ENCODE measurements at regions not wholly inside any gene's neighbourhood (a gene's known extent, or its start where the extent isn't known, plus 50 kb on each side); places are given as distances from the start of the nearest gene placed in this dataset.
"Not testable (repeated sequence)": the region's sequence is repeated elsewhere in the genome, so short reads cannot be mapped to it uniquely, and the experiment has no call there.

DNA sequence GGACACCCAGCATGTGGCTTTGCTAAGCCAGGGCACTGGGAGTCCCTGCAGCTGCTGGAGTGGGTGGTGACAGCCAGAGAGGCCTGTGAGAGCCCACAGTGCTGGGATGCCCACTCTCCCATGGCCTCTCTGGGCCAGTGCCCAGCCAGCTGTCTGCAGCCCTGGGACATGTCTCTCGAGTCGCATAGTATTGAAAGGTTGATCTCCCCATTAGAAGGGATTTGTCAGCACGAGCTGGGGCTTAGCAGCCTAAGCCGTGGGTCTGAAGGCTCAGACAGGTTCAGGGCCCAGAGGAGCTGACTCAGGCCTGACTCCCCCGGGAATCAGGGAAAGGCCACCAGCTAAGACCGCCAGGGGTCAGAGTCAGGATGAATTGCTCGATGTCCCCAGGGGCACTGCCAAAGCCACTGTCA lies 53.5 kb downstream of the FOXD2 start:
- no peak for DNase-seq

DNA sequence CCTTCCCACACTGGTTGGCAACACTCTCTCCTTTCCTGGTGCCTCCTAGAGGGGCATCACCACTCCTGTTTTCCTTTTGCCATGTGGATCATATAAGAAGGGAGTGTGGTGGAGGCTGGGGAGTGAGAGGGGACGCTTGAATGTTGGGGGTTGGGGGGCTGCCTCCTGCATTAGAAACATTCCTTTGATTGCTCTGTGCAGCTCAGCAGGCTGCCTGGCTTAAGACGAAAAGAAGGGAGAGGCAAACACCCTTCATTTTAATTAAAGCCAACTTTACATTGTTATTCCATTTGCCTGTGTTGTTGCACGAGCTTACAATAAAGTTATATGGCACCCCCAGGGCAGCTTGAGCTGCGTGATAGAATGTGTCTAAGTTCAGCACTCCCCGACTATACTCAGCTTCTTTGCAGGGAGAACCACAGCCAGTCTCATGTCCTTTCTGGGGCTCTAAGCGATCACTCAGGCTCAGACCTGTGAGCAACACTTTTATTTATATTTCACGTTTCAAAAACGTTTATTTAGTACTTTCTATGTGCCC lies 57.4 kb downstream of the FOXD2 start:
- DNase-seq = no peak

DNA sequence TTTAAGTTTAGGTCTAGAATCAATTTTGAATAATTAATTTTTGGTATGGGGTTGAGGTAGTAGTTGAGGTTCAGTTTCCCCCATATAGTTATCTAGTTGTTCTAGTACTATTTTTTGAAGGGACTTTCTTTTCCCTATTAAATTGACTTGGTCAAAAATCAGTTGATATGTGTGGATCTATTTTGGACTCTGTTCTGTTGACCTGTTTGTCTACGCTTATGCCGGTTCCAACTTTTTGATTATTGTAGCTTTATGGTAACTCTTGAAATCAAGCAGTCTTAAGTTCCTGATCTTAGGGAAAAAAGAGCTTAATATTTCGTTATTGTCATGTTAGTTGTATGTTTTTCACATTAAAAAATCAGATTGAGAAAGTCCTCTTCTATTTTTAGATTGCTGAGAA lies 60.7 kb downstream of the FOXD2 start:
- no peak for DNase-seq

DNA sequence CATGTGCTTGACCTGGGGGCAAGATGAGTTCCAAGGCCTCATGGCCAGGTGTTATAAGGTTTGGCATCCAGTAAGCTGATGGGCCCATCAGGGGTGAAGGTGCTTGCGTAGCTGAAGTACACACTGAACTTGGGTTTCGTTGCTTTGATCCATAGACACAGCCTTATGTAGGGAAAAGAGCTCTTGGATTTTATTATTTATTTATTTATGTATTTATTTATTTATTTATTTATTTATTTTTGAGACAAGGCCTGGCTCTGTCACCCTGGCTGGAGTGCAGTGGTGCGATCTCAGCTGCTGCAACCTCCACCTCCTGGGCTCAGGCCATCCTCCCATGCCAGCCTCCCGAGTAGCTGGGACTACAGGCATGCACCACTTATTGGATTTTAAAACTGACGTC lies 63.2 kb downstream of the FOXD2 start:
- no peak for DNase-seq

DNA sequence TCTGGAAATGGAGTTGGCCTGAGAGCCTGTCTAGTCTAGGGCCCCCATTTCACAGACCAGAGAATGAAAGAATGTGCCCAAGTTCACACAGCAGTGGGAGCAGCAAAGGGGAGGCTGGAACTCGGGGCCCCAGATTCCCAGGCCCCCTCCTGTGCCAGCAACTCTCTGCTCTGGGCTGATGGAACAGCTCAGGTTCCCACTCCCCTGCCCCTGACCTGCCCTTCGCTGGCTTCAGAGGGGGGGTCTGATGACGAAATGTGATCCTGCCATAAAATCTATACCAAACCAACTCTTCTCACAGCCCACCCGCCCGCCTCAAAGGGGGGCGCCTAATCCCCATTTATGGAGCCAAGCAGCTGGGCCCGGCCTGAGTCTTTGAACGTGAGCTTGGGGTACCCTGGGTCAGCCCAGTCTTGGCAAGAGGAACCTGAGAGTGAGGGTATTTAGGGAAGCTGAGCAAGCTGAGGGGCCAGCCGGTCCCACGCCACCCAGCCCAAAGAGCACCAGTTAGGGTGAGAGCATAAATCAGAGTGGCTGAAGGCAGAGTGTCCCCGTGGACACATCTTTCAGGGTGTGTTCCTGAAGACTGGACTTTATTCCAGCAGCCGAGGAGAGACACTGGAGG lies 65.0 kb downstream of the FOXD2 start:
- DNase-seq = no peak

DNA sequence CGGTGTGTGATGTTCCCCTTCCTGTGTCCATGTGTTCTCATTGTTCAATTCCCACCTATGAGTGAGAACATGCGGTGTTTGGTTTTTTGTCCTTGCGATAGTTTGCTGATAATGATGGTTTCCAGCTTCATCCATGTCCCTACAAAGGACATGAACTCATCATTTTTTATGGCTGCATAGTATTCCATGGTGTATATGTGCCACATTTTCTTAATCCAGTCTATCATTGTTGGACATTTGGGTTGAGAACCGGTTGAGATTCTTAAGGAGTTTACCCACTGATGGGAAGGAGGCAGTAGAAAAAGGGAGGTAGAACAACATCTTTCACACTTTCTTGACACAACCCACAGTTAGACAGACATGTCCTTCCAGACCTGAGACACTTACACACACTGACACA lies 67.0 kb downstream of the FOXD2 start:
- not testable (repeated sequence) for DNase-seq

DNA sequence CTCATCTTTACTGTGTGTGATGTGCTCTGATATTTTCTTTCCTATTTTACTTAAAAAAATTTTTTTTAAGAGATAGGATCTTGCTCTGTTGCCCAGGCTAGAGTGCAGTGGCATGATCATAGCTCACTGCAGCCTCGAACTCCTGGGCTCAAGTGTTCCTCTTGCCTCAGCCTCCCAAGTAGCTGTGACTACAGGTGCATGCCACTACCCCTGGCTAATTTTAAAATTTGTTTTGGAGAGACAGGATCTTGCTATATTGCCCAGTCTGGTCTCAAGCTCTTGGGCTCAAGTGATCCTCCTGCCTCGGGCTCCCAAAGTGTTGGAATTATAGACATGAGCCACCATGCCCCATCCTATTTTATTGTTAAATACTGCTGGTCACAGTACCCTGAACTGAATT lies 67.4 kb downstream of the FOXD2 start:
- no peak for DNase-seq

DNA sequence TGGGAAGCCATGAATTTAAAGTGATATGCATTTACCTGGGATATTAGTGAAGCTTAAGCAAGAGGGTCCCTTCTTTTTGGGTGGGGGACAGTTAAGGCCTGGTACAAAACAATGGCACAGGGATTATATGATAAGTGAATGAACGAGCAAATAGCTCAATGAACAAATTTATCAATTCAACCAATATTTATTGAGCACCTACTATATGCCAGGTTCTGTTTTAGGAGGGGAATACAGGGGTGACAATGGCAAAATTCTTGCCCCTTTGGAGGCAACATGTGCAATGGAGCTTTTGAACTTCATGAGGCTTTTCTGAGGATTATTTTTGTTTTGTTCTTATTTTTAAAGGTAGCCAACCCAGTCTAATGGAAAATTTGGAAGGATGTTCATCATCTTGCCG lies 68.2 kb downstream of the FOXD2 start:
- no peak for DNase-seq

DNA sequence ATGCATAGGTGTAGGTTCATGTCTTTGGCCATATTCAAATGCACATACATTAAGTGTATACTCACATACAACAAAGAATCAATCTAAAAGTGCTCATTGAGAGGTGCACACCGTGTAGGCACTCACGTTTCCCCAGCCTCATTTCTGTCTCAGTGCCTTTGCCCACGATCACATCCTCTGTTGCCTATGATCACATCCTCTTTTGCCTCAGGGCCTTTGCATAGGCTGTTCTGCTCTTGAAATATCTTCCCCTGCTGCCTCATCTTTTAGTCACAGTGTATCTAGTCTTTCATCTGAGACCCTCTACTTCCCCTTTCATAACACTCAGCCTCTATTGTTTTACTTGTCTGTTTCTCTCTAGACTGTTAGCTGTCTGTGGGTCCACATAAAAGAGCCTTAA lies 69.3 kb downstream of the FOXD2 start:
- DNase-seq = no peak

DNA sequence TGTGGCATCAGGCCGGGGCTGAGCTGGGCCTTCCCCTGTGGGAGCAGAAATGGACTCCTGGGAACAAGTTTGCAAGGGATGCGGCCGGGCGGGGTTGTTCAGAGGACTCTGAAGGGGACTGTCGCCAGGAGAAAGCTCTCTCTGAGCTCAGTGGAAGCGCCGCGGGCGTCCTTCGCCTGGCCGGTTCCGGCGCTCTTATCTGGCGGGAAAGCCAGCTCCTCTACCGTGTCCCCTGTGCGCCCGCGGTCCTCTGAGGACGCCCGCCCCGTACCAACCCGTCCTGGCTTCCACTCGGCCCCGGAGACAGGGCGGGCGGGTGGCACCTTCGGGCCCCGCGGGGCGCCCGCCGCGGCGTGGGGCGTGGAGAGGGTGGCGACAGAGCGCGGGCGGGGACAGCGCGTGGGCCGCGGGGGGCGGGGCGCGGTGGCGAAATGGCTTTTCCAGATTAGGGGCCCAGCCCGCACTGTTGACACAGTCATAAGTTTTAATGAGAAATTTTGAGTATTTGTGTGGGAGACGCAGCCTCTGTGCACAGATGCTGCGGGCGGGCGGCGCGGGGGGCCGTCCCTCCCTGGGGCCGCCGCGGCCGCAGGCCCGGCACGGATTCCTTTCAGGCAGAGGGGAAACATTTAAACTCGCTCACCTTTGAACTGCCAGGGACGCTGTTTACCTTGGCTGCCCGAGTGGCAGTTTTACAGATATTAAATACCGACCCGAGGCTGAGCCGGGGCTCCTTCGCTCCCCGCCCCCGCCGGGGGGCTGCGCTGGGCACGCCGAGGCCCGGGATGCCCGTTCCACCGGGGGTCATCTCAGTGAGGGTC lies 70.2 kb downstream of the FOXD2 start:
- no peak for DNase-seq

DNA sequence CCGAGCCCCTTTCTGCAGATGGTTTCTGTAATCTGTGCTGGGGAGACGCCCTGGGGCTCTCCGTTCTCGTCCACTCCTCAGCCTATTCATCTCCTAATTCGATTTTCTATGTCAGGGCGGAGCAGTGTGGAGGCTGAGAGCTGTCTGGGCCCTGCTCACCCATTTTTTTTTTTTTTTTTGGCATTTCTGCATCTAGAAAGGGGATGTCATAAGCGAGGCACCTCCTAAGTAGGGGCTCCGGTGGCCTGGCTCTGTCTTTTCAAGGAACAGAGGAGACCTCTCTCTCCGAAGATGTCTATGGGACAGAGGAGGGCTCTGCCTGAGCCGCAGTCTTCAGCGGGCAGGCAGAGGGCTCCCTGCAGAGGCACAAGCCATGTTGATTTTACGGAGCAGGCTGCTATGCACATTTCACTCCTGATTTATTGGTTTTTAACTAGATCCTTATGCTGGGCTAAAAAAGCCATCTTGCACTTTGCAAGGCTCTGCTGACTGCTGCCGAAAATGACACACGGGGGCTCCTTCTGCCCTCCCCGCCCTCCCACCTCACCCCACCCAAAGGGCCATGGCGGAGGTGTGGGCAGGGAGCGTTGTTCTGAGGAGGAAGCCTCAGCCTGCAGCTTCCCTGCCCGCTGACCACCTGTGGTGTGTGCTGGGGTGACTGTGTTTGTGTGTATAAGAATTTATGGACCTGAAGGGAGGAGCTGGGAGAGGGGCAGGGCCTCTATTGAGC lies 71.0 kb downstream of the FOXD2 start:
- no peak for DNase-seq

DNA sequence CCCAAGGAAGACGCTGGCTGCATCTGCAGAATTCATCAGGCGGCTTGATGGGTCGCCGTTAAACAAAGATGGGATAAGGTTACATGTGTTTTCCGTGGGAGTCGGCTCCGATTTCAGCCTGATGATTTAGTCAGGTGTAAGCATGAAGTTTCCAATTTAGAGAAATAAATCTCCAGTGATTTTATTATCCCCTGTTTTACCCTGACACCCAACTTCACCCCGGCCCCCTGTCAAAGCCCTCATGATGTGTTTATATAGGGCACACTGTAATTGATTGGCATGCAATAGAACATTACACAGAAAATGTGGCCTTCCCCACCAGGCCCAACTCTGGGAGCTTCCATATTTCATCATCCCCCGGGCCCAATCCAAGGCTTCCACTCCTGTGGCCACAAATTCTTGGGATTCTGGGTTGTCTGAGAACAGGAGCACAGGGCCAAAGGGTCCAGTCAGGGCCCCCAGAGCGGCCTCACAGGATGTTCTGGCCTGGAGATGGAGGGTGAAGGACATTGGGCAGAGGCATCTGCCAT lies 72.5 kb downstream of the FOXD2 start:
- DNase-seq = no peak

DNA sequence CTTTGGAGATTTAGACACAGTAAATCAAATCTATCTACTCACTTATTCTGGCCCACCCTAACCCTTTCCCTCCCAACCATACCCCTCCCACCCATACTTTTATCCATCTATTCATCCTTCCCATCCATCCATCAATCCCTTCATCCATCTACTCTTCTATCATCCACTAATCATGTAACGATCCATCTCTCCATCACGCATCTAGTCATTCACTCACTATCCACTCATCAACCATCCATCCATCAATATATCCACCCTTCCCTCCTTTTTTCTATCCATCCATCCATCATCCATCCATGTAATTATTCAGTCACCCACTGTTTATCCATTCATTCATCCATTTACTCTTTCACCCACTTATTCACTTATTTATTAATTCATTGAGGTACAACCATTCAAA lies 74.0 kb downstream of the FOXD2 start:
- DNase-seq = no peak

DNA sequence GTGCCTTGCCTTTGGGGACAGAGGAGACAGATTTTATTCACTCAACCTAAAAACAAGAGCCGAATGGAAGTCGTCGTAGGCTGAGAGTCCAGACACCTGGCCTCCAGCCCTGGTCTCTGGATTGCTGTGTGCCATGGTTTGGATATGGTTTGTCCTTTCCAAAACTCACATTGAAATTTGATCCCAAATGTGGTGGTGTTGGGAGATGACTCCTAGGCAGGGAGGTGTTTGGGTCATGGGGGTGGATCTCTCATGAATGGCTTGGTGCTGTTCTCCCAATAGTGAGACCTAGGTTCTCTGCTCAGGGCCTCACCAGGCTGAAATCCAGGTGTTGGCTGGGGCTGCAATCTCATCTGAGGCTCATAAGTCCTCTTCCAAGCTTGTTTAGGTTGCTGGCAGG lies 75.5 kb downstream of the FOXD2 start:
- DNase-seq = no peak

DNA sequence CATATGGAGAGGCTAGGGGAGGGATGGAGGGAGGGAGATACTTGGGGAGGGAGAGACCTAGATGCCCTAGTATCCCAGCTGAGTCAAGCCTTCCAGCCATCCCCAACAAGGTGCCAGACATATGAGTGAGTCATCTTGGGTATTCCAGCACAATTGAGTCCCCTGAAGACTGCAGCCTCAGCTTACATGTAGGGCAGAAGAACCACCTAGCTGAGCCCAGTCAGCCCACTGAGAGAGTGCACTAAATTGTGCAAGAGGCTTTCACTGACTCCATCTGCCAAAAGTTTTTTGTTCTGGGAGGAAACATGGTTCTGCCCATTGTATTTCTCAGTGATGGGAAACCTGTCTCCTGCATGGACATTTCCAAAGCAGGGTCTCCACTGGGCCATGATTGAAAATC lies 76.4 kb downstream of the FOXD2 start:
- DNase-seq = no peak

DNA sequence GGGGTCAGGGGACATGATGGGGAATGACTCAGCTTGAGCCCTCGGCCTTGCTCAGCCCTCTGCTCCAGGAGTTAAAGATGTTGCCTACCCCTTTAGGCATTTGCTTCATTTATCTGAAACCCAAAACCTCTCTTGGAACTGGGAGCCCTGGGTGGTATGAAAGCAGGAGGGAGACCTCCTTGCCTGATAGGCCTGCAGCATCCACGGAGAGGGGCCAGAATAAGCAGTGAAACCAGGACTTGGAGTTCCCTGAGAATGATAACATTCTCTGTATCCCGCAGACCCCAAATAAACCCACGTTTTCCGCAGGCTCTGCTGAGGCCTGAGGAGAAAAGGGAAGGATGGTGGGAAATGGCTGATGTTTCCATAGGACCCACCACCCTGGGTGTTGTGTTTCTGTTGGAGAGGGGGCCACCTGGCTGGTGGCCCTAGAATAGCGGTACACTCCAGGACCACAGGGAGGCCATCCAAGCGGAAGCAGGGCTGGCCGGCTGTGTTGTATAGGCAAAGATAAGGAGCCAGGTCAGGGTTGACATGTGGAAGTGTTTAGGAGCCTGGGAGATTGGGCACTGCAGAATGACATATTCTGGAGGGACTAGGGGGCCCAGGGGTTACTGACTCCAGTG lies 77.4 kb downstream of the FOXD2 start:
- no peak for DNase-seq

DNA sequence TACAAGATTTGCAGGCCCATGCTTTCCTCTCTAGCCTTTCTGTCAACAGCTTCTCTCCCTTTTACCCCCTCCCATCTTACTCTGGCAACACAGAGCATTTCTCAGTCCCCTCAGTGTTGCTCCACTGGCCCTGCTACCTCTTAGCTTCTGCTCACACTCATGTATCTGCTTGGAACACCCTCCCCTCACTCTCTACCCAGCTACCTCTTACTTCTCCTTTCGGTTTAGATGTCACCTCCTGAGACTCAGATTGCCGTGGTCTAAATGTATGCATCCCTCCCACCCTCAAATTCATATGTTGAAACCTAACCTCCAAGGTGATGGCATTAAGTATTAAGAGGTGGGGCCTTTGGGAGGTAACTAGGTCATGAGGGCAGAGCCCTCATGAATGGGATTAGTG lies 80.1 kb downstream of the FOXD2 start:
- DNase-seq = no peak

DNA sequence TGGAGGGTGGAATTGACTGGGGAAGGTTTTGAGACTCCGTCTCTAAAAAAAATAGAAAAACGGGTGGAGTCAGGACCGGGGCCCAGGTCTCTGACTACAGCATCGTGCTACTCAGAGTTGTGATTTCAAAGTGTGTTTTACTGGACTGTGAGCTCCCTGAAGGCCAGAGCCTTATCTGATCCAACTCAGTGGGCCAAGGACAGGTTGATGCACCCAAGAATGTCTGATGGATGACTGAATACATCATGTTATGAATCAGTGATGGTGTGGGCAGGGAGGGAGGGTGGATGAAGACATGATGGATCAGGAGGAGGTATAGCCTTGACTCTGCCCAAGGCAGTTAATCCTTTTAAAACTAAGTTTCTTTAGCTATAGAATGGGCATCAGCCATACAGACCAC lies 81.6 kb downstream of the FOXD2 start:
- no peak for DNase-seq

DNA sequence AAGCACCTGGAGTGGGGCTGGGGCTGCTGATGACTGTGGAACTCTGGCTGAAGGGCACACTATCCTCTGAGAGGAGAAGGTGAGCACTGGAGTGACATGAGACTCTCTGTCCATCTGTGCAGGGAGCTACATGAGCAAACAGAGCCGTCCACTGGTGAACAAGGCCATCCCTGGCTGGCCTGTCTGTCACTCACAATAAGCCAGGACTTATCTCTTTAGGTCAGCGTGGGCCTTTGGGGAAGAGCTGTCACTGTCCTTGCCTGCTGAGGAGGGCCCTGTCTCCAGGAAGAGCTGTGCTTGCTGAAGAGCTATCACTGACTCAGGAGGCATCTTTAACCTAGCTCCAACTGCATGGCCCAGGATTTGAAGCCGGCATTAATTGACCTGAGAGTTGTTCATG lies 82.1 kb downstream of the FOXD2 start:
- no peak for DNase-seq

DNA sequence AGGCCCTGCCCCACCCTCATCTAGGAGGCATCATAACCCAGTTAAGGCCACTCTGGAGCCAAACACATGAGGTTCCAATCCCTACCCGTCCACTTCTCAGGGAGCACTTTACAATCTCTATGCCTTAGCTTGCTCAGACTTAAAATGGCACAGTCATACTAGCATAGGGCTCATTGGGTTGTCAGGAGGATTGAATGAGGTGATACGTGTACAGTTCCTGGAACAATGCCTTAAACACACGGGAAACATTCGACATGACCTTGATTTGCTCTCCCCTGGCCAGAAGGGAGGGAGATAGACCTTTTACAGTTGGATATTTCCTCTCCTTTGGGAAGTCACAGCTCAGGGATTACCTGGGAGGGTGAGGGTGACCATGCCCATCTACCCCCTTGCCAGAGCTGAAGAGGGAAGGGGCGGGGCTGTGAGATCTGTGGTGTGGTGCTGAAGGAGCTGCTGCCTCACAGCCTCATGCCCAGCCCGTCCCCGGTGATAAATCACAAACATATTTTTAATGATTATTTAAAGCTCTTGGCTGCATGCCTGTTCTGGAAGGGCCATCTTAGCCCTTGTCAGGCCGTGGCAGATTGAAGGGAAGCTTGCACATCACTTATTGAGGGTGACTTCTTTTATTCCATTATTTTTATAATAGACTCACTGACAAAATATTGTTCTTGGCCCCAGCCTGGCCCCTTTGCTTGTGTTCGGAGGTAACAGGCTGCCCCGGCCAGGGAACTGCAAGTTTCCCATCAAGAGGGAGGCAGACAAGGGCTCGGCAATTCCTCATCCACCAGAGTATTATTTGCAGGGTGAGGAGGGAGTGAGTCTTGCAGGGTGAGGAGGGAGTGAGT lies 83.4 kb downstream of the FOXD2 start:
- DNase-seq = no peak

DNA sequence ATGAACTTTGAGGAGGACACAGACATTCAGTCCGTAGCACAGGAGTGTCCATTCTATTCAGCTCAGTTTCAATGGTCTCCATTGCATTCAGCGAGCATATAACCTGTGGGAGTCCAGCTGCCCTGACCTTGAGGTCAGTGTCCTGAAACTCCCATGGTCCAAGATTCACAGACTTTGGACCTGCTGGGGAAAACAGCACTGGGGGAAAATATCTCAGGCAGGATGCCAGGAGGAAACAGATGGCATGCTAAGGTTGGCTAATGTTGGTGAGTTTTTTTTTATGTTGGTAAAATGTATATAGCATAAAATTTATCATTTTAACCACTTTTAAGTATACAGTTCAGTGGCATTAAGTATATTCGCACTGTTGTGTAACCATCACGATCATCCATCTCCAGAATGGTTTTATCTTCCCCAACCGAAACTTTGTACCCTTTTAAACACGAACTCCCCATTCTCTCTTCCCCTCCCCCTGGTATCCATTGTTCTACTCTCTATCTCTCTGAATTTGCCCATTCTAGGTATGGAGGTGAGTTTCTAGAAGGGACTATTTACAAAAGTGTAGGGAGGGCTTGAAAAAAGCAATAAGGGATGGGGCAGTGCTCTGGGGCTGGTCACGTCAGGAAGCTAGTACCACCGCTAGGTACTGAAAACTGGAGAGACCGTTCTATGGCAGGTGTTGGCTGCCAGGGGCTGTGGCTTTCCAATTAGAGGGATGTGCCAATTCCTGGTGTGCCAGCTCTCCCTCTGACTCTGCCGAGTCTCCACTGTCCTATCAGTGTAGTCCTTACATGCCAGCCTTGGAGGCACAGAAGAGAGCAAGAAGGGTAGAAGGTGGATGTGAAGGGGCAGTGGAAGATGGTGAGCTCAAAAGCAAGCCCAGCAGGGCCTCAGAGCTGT lies 85.3 kb downstream of the FOXD2 start:
- no peak for DNase-seq

Data from NCI-H1048 (cell line).